HG02973 (cell line): ENCODE measurements at regions not wholly inside any gene's neighbourhood (a gene's known extent, or its start where the extent isn't known, plus 50 kb on each side); places are given as distances from the start of the nearest gene placed in this dataset.

Experiments used
- ATAC-seq: cut with Tn5 transposase; IDR thresholded peaks from one replicate; pipeline ENCODE4 v1.9.1; 2021; ENCODE audit warnings: moderate library complexity; ENCODE audit not compliant: unreplicated experiment

- no peak for ATAC-seq
Observed at GRCh38 chr4:182000077-182000476, 243.1 kb upstream of the TENM3 start.

- ATAC-seq, result no peak
Observed at GRCh38 chr4:182010876-182011275, 232.3 kb upstream of the TENM3 start.

GRCh38 chr4:182014164-182014563 lies 229.0 kb upstream of the TENM3 start:
- ATAC-seq, result no peak

- ATAC-seq, result no peak
Observed at GRCh38 chr4:182015014-182015413, 228.2 kb upstream of the TENM3 start.

GRCh38 chr4:182015893-182016292 lies 227.3 kb upstream of the TENM3 start:
- no peak for ATAC-seq

GRCh38 chr4:182017038-182017437 lies 226.2 kb upstream of the TENM3 start:
- ATAC-seq, result no peak

- peak; percentile 30 for ATAC-seq
Observed at GRCh38 chr4:182018691-182019090, 224.5 kb upstream of the TENM3 start.

GRCh38 chr4:182019148-182019652 lies 224.0 kb upstream of the TENM3 start:
- peak; percentile 69 for ATAC-seq

- ATAC-seq, result no peak
Observed at GRCh38 chr4:182022909-182023308, 220.3 kb upstream of the TENM3 start.

- ATAC-seq, result no peak
Observed at GRCh38 chr4:182023469-182023868, 219.7 kb upstream of the TENM3 start.

GRCh38 chr4:182042945-182043344 lies 200.3 kb upstream of the TENM3 start:
- no peak for ATAC-seq

- ATAC-seq, result no peak
Observed at GRCh38 chr4:182048871-182049270, 194.3 kb upstream of the TENM3 start.

GRCh38 chr4:182056866-182057265 lies 186.3 kb upstream of the TENM3 start:
- no peak for ATAC-seq

GRCh38 chr4:182062458-182062857 lies 180.7 kb upstream of the TENM3 start:
- no peak for ATAC-seq

- ATAC-seq, result no peak
Observed at GRCh38 chr4:182062936-182063335, 180.3 kb upstream of the TENM3 start.

- no peak for ATAC-seq
Observed at GRCh38 chr4:182063651-182064050, 179.6 kb upstream of the TENM3 start.

- ATAC-seq, result no peak
Observed at GRCh38 chr4:182065255-182065654, 177.9 kb upstream of the TENM3 start.

- no peak for ATAC-seq
Observed at GRCh38 chr4:182066037-182066436, 177.2 kb upstream of the TENM3 start.

GRCh38 chr4:182067828-182068227 lies 175.4 kb upstream of the TENM3 start:
- no peak for ATAC-seq

GRCh38 chr4:182068920-182069319 lies 174.3 kb upstream of the TENM3 start:
- ATAC-seq, result no peak

- ATAC-seq, result no peak
Observed at GRCh38 chr4:182073278-182073677, 169.9 kb upstream of the TENM3 start.

GRCh38 chr4:182074139-182074538 lies 169.1 kb upstream of the TENM3 start:
- ATAC-seq, result no peak

- no peak for ATAC-seq
Observed at GRCh38 chr4:182074810-182075209, 168.4 kb upstream of the TENM3 start.

- no peak for ATAC-seq
Observed at GRCh38 chr4:182082910-182083309, 160.3 kb upstream of the TENM3 start.
